ENCODE measurements at regions not wholly inside any gene's neighbourhood (a gene's known extent, or its start where the extent isn't known, plus 50 kb on each side); places are given as distances from the start of the nearest gene placed in this dataset.
A peak's percentile ranks its signal among the peaks of the same experiment; 100 is the strongest.

DNA sequence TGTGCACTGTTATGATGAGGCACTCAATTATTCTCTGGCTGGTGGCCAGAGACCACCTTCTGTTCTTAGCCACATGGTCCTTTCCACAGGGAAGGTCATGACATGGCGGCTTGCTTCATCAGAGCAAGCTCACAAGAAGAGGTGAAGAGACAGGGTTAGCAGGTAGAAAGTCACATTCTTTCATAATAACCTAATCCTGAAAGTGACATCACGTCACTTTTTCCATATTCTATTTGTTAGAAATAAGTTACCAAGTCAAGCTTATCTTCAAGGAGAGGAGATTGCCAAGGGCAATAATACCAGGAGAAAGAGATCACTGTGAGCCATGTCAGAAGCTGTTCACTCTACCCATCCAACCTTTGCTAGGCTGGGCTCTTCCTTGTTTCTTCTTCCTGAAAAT lies 139.4 kb downstream of the OSR1 start:
- TF ChIP-seq, protein P1, sequence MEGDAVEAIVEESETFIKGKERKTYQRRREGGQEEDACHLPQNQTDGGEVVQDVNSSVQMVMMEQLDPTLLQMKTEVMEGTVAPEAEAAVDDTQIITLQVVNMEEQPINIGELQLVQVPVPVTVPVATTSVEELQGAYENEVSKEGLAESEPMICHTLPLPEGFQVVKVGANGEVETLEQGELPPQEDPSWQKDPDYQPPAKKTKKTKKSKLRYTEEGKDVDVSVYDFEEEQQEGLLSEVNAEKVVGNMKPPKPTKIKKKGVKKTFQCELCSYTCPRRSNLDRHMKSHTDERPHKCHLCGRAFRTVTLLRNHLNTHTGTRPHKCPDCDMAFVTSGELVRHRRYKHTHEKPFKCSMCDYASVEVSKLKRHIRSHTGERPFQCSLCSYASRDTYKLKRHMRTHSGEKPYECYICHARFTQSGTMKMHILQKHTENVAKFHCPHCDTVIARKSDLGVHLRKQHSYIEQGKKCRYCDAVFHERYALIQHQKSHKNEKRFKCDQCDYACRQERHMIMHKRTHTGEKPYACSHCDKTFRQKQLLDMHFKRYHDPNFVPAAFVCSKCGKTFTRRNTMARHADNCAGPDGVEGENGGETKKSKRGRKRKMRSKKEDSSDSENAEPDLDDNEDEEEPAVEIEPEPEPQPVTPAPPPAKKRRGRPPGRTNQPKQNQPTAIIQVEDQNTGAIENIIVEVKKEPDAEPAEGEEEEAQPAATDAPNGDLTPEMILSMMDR (conservative IDR thresholded peaks at IDR 0.05; ENCODE audit: low read length), result no peak
- no peak for DNase-seq (ENCODE audit: low read depth)
- no peak overlapping the region for H3K4me3 ChIP-seq (ENCODE audit: low read length)

DNA sequence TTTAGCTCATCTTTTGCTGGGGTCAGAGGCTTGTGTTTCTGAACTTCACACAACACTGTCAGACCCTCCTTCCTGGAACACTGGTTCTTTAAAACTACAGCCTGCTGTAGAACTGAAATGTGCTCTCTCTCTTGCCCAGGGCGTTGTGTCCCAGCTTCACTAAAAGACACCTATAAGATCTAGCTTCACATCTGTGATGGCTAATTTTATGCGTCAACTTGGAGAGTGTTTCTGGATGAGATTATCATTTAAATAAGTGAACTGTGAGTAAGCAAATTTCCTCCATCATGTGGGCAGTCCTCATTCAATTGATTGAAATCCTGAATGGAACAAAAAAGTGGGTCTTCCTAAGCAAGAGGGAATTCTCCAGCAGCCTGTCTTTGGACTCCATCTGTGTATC lies 140.3 kb downstream of the OSR1 start:
- no peak for DNase-seq (ENCODE audit: low read depth)
- TF ChIP-seq, protein P1 (conservative IDR thresholded peaks at IDR 0.05; ENCODE audit: low read length), result no peak
- H3K4me3 ChIP-seq (ENCODE audit: low read length), result no peak overlapping the region

DNA sequence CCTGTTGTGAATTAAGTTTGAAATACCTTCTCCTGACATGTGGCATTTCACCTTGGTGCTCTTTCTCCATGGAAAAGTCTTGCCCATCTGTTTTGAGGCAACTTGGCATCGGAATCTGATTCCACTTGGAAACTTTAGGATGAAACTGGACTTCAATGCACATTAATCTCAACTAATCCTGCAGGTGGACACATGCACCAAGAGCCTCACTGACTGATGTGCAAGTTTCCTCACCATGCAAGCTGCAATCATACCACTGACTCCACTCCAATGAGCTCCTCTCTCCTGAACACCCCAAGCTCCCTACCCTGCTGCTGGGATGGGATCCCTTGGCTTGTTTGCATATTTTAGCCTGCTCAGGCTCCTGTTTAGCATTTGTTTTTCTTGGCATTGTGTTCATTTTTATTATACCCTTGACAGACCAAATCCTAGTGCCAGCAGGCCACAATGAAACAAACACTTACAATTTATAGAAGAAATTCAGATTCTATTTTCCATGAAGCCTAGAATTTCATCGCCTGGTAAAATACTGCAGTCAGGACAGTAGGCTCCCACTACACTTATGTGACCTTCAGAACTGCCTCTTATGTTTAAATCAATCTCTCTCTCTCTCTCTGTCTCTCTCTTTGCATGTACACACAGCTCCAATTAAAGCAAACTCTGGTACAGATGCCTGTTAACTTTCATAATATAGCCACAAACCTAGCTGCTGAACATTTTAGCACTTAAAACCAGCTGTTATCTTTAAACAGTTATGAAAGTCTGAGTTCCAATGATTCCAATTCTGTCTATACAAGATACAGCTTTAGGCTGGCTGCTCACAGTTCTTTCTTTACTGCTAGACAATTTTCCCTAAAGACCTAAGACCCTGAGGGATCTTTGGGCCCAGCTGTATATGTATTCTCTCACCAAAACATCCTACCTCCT lies 141.5 kb downstream of the OSR1 start:
- H3K4me3 ChIP-seq (ENCODE audit: low read length), result no peak overlapping the region
- peak; percentile 38 for DNase-seq (ENCODE audit: low read depth)
- TF ChIP-seq, protein P1 (conservative IDR thresholded peaks at IDR 0.05; ENCODE audit: low read length), result 0 out of 2 replicates have a peak, but pooled peaks have one; percentile 2

DNA sequence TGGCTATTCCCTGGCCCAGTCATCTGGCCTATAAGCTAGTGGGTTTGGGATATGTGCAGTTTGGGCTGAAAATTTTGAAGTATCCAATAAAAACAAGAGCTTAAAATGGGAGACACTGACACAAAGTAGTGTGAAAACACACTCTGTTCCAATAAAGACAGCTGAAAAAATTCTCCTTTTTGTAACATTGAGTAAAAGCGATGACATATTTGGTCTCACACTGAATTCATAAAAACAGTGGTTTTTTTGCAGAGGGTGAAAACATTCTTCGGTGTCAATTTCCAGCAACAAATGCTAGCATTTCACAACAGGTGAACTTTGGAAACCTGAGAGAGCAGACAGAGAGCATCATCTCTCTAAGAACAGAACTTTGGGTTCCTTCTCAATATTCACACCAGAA lies 142.2 kb downstream of the OSR1 start:
- TF ChIP-seq, protein P1 (conservative IDR thresholded peaks at IDR 0.05; ENCODE audit: low read length), result no peak
- H3K4me3 ChIP-seq (ENCODE audit: low read length), result no peak overlapping the region
- DNase-seq (ENCODE audit: low read depth), result no peak

DNA sequence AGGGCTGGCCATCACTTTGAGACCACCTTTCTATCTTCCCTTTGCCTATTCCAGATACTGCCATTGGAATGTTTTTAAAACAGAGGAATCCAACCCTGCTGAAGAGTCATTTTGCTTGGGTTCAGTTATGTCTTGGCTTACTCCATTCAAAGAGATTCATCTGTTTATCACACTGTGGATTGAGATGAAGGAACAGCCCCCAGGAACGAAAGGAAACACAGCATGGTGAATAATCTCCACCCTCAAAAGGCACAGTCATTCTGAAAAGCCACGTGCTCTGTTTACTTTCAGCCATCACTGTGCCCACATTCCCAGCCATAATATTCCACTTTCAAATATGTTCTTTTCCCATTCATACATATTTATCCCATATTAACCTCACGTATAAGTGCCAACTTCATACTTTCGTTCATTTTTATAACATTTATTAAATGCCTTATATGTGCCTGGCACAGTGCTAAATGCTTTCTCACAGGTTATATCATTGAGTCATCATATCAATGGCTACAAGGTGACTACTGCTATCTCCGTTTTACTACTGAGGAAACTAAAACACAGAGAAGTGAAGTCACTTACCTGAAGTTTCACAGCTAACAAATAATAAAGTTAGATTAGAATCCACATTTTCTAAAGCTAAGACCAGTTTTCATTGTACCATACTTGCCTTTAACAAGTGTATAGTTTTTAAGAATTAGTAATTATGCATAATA lies 143.6 kb downstream of the OSR1 start:
- DNase-seq (ENCODE audit: low read depth), result no peak

DNA sequence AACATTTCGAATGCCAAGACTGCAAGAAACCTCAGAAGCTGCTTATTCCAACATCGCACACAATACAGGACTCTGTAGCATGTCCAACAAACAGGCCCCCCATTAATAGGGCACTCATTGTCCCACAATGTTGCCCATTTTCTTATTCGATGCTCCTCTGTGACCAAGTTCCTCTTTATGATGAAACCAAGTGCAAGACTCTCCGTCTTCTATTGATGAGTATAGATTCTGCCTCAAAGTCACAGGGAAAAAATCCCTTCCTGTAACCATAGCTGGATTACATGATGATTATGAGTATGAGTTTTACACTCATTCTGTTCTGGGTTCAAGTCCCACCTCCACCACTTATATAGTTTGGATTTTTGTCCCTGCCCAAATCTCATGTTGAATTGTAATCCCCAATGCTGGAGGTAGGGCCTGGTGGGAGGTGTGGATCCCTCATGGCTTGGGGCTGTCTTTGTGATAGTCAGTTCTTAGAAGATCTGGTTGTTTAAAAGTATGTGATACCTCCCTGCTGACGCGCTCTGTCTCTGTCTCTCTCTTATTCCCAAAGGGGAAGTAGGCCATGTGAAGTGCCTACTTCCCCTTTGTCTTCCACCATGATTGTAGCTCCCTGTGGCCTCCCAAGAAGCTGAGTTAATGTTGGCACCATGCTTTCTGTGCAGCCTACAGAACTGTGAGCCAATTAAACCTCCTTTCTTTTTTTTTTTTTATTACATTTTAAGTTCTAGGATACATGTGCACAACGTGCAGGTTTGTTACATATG lies 148.7 kb downstream of the OSR1 start:
- H3K4me3 ChIP-seq (ENCODE audit: low read length), result no peak overlapping the region
- DNase-seq (ENCODE audit: low read depth), result no peak
- TF ChIP-seq, protein P1 (conservative IDR thresholded peaks at IDR 0.05; ENCODE audit: low read length), result no peak

More for the DNA sequence above, 143.6 kb downstream of the OSR1 start:
- TF ChIP-seq, protein P1 (conservative IDR thresholded peaks at IDR 0.05; ENCODE audit: low read length), result no peak
- no peak overlapping the region for H3K4me3 ChIP-seq (ENCODE audit: low read length)
